ENCODE measurements at regions not wholly inside any gene's neighbourhood (a gene's known extent, or its start where the extent isn't known, plus 50 kb on each side); places are given as distances from the start of the nearest gene placed in this dataset.

GRCh38 chr22:49464037-49464436, 363.6 kb downstream of the BRD1 start:
- H3K36me3 ChIP-seq (ENCODE audit: insufficient read depth, low read length) = no peaks in the 10 kb centered on the region

GRCh38 chr22:49462795-49463194, 364.9 kb downstream of the BRD1 start:
- Histone ChIP-seq H3K27ac (ENCODE audit: low read length) (no peak overlapping the region), H2AFZ (ENCODE audit: low read length) (no peak overlapping the region), H3K9me3 (ENCODE audit: low read length) (no peaks in the 10 kb centered on the region), H3K9ac (ENCODE audit: low read length) (no peak overlapping the region), H3K36me3 (ENCODE audit: insufficient read depth, low read length) (no peaks in the 10 kb centered on the region), H3K4me1 (ENCODE audit: low read length) (peaks cover 64% of the 10 kb centered on the region), H3K4me2 (ENCODE audit: low read depth, low read length, poor library complexity, severe bottlenecking) (no peak overlapping the region), H3K4me3 (ENCODE audit: low read length) (no peak overlapping the region), H3K27me3 (ENCODE audit: low read length) (no peaks in the 10 kb centered on the region), H3K9me2 (replicated peaks; ENCODE audit: insufficient read depth, low read length) (no peaks in the 10 kb centered on the region), H3K79me2 (ENCODE audit: low read length) (no peaks in the 10 kb centered on the region), H4K20me1 (ENCODE audit: insufficient read depth, low read depth, low read length) (no peaks in the 10 kb centered on the region; the same call in 1 of the 2 replicates)
- DNase-seq = peak; percentile 65

More at GRCh38 chr22:49464037-49464436, 363.6 kb downstream of the BRD1 start:
- no peak for DNase-seq
- Histone ChIP-seq H2AFZ (ENCODE audit: low read length) (no peak overlapping the region), H3K4me3 (ENCODE audit: low read length) (no peak overlapping the region), H3K9ac (ENCODE audit: low read length) (no peak overlapping the region), H3K4me2 (ENCODE audit: low read depth, low read length, poor library complexity, severe bottlenecking) (no peak overlapping the region), H4K20me1 (ENCODE audit: insufficient read depth, low read depth, low read length) (no peaks in the 10 kb centered on the region; the same call in 1 of the 2 replicates), H3K9me3 (ENCODE audit: low read length) (no peaks in the 10 kb centered on the region), H3K9me2 (replicated peaks; ENCODE audit: insufficient read depth, low read length) (no peaks in the 10 kb centered on the region), H3K79me2 (ENCODE audit: low read length) (no peaks in the 10 kb centered on the region), H3K27ac (ENCODE audit: low read length) (no peak overlapping the region), H3K27me3 (ENCODE audit: low read length) (no peaks in the 10 kb centered on the region), H3K4me1 (ENCODE audit: low read length) (peaks cover 76% of the 10 kb centered on the region)

- H3K79me2 ChIP-seq (ENCODE audit: low read length) = no peaks in the 10 kb centered on the region
- peaks cover 59% of the 10 kb centered on the region for H3K4me1 ChIP-seq (ENCODE audit: low read length)
- H3K4me3 ChIP-seq (ENCODE audit: low read length) = no peak overlapping the region
- no peaks in the 10 kb centered on the region for H3K27me3 ChIP-seq (ENCODE audit: low read length)
- DNase-seq = no peak
- H3K9me2 ChIP-seq (replicated peaks; ENCODE audit: insufficient read depth, low read length) = no peaks in the 10 kb centered on the region
- no peaks in the 10 kb centered on the region for H3K9me3 ChIP-seq (ENCODE audit: low read length)
- no peaks in the 10 kb centered on the region for H3K36me3 ChIP-seq (ENCODE audit: insufficient read depth, low read length)
- H3K27ac ChIP-seq (ENCODE audit: low read length) = no peak overlapping the region
- H4K20me1 ChIP-seq (ENCODE audit: insufficient read depth, low read depth, low read length) = no peaks in the 10 kb centered on the region; the same call in 1 of the 2 replicates
- H3K4me2 ChIP-seq (ENCODE audit: low read depth, low read length, poor library complexity, severe bottlenecking) = no peak overlapping the region
- H3K9ac ChIP-seq (ENCODE audit: low read length) = no peak overlapping the region
- no peak overlapping the region for H2AFZ ChIP-seq (ENCODE audit: low read length)
Measured at GRCh38 chr22:49462291-49462690, 365.4 kb downstream of the BRD1 start.

- H3K4me3 ChIP-seq (ENCODE audit: low read length) = no peak overlapping the region
- no peaks in the 10 kb centered on the region for H3K27me3 ChIP-seq (ENCODE audit: low read length)
- no peak for DNase-seq
- H3K9me2 ChIP-seq (replicated peaks; ENCODE audit: insufficient read depth, low read length) = no peaks in the 10 kb centered on the region
- H3K4me2 ChIP-seq (ENCODE audit: low read depth, low read length, poor library complexity, severe bottlenecking) = peak overlapping the region; percentile 52
- H3K9ac ChIP-seq (ENCODE audit: low read length) = no peak overlapping the region
- H3K9me3 ChIP-seq (ENCODE audit: low read length) = no peaks in the 10 kb centered on the region
- no peak overlapping the region for H2AFZ ChIP-seq (ENCODE audit: low read length)
- H3K79me2 ChIP-seq (ENCODE audit: low read length) = no peaks in the 10 kb centered on the region
- H3K4me1 ChIP-seq (ENCODE audit: low read length) = peaks cover 53% of the 10 kb centered on the region
- H3K36me3 ChIP-seq (ENCODE audit: insufficient read depth, low read length) = no peaks in the 10 kb centered on the region
- no peak overlapping the region for H3K27ac ChIP-seq (ENCODE audit: low read length)
- no peaks in the 10 kb centered on the region; the same call in 1 of the 2 replicates for H4K20me1 ChIP-seq (ENCODE audit: insufficient read depth, low read depth, low read length)
Measured at GRCh38 chr22:49461674-49462073, 366.0 kb downstream of the BRD1 start.

GRCh38 chr22:49460592-49461281, 366.9 kb downstream of the BRD1 start:
- no peaks in the 10 kb centered on the region for H3K9me3 ChIP-seq (ENCODE audit: low read length)
- peak overlapping the region; percentile 52 for H3K4me2 ChIP-seq (ENCODE audit: low read depth, low read length, poor library complexity, severe bottlenecking)
- peak; percentile 84 for DNase-seq
- H3K4me3 ChIP-seq (ENCODE audit: low read length) = peak overlapping the region; percentile 29; the same call in 1 of the 2 replicates
- H3K27ac ChIP-seq (ENCODE audit: low read length) = no peak overlapping the region
- no peak overlapping the region for H3K9ac ChIP-seq (ENCODE audit: low read length)
- no peaks in the 10 kb centered on the region; the same call in 1 of the 2 replicates for H4K20me1 ChIP-seq (ENCODE audit: insufficient read depth, low read depth, low read length)
- H3K79me2 ChIP-seq (ENCODE audit: low read length) = no peaks in the 10 kb centered on the region
- no peaks in the 10 kb centered on the region for H3K9me2 ChIP-seq (replicated peaks; ENCODE audit: insufficient read depth, low read length)
- no peaks in the 10 kb centered on the region for H3K27me3 ChIP-seq (ENCODE audit: low read length)
- H3K36me3 ChIP-seq (ENCODE audit: insufficient read depth, low read length) = no peaks in the 10 kb centered on the region
- no peak overlapping the region for H2AFZ ChIP-seq (ENCODE audit: low read length)
- peaks cover 47% of the 10 kb centered on the region for H3K4me1 ChIP-seq (ENCODE audit: low read length)

- no peaks in the 10 kb centered on the region for H3K9me2 ChIP-seq (replicated peaks; ENCODE audit: insufficient read depth, low read length)
- H3K79me2 ChIP-seq (ENCODE audit: low read length) = no peaks in the 10 kb centered on the region
- H3K9ac ChIP-seq (ENCODE audit: low read length) = no peak overlapping the region
- no peaks in the 10 kb centered on the region; the same call in 1 of the 2 replicates for H4K20me1 ChIP-seq (ENCODE audit: insufficient read depth, low read depth, low read length)
- H3K4me3 ChIP-seq (ENCODE audit: low read length) = no peak overlapping the region
- no peaks in the 10 kb centered on the region for H3K9me3 ChIP-seq (ENCODE audit: low read length)
- H3K27me3 ChIP-seq (ENCODE audit: low read length) = no peaks in the 10 kb centered on the region
- H3K4me2 ChIP-seq (ENCODE audit: low read depth, low read length, poor library complexity, severe bottlenecking) = peak overlapping the region; percentile 52
- peaks cover 47% of the 10 kb centered on the region for H3K4me1 ChIP-seq (ENCODE audit: low read length)
- H3K27ac ChIP-seq (ENCODE audit: low read length) = no peak overlapping the region
- DNase-seq = no peak
- no peaks in the 10 kb centered on the region for H3K36me3 ChIP-seq (ENCODE audit: insufficient read depth, low read length)
- no peak overlapping the region for H2AFZ ChIP-seq (ENCODE audit: low read length)
Measured at GRCh38 chr22:49460091-49460490, 367.6 kb downstream of the BRD1 start.

GRCh38 chr22:49458708-49459099, 369.0 kb downstream of the BRD1 start:
- Histone ChIP-seq H3K36me3 (ENCODE audit: insufficient read depth, low read length) (no peaks in the 10 kb centered on the region), H4K20me1 (ENCODE audit: insufficient read depth, low read depth, low read length) (no peaks in the 10 kb centered on the region; the same call in 1 of the 2 replicates), H3K79me2 (ENCODE audit: low read length) (no peaks in the 10 kb centered on the region), H2AFZ (ENCODE audit: low read length) (no peak overlapping the region), H3K9me2 (replicated peaks; ENCODE audit: insufficient read depth, low read length) (no peaks in the 10 kb centered on the region), H3K4me1 (ENCODE audit: low read length) (peaks cover 50% of the 10 kb centered on the region), H3K4me2 (ENCODE audit: low read depth, low read length, poor library complexity, severe bottlenecking) (no peak overlapping the region), H3K4me3 (ENCODE audit: low read length) (no peak overlapping the region), H3K9ac (ENCODE audit: low read length) (no peak overlapping the region), H3K9me3 (ENCODE audit: low read length) (no peaks in the 10 kb centered on the region), H3K27ac (ENCODE audit: low read length) (no peak overlapping the region), H3K27me3 (ENCODE audit: low read length) (no peaks in the 10 kb centered on the region)
- no peak for DNase-seq

- Histone ChIP-seq H3K9me2 (replicated peaks; ENCODE audit: insufficient read depth, low read length) (no peaks in the 10 kb centered on the region), H3K9ac (ENCODE audit: low read length) (no peak overlapping the region), H3K4me1 (ENCODE audit: low read length) (peaks cover 47% of the 10 kb centered on the region), H3K27me3 (ENCODE audit: low read length) (no peaks in the 10 kb centered on the region), H4K20me1 (ENCODE audit: insufficient read depth, low read depth, low read length) (no peaks in the 10 kb centered on the region; the same call in 1 of the 2 replicates), H3K79me2 (ENCODE audit: low read length) (no peaks in the 10 kb centered on the region), H2AFZ (ENCODE audit: low read length) (no peak overlapping the region), H3K27ac (ENCODE audit: low read length) (no peak overlapping the region), H3K4me3 (ENCODE audit: low read length) (no peak overlapping the region), H3K9me3 (ENCODE audit: low read length) (no peaks in the 10 kb centered on the region), H3K4me2 (ENCODE audit: low read depth, low read length, poor library complexity, severe bottlenecking) (no peak overlapping the region), H3K36me3 (ENCODE audit: insufficient read depth, low read length) (no peaks in the 10 kb centered on the region)
- DNase-seq = no peak
Measured at GRCh38 chr22:49457946-49458707, 369.5 kb downstream of the BRD1 start.

All from Karpas-422 (cell line).